ENCODE measurements at regions not wholly inside any gene's neighbourhood (a gene's known extent, or its start where the extent isn't known, plus 50 kb on each side); places are given as distances from the start of the nearest gene placed in this dataset.

GRCh38 chr9:106052735-106053134 lies 358.4 kb downstream of the TMEM38B start:
- TF ChIP-seq TAF1 (IDR thresholded peaks at IDR 0.05; ENCODE audit: borderline replicate concordance, insufficient read depth, low read length): no peak
- TF ChIP-seq FOXP2 (optimal IDR thresholded peaks at IDR 0.05; ENCODE audit: borderline replicate concordance, extremely low read depth, extremely low read length, insufficient read depth): no peak
- no peak for TF ChIP-seq POLR2AphosphoS5 (IDR thresholded peaks at IDR 0.05; ENCODE audit: low read depth, low read length)
- TF ChIP-seq, protein P1, sequence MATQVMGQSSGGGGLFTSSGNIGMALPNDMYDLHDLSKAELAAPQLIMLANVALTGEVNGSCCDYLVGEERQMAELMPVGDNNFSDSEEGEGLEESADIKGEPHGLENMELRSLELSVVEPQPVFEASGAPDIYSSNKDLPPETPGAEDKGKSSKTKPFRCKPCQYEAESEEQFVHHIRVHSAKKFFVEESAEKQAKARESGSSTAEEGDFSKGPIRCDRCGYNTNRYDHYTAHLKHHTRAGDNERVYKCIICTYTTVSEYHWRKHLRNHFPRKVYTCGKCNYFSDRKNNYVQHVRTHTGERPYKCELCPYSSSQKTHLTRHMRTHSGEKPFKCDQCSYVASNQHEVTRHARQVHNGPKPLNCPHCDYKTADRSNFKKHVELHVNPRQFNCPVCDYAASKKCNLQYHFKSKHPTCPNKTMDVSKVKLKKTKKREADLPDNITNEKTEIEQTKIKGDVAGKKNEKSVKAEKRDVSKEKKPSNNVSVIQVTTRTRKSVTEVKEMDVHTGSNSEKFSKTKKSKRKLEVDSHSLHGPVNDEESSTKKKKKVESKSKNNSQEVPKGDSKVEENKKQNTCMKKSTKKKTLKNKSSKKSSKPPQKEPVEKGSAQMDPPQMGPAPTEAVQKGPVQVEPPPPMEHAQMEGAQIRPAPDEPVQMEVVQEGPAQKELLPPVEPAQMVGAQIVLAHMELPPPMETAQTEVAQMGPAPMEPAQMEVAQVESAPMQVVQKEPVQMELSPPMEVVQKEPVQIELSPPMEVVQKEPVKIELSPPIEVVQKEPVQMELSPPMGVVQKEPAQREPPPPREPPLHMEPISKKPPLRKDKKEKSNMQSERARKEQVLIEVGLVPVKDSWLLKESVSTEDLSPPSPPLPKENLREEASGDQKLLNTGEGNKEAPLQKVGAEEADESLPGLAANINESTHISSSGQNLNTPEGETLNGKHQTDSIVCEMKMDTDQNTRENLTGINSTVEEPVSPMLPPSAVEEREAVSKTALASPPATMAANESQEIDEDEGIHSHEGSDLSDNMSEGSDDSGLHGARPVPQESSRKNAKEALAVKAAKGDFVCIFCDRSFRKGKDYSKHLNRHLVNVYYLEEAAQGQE (IDR thresholded peaks at IDR 0.05; ENCODE audit: insufficient read depth in 1 of 2, low read depth in 2 of 2, low read length in 2 of 2): no peak

Data from PFSK-1 (cell line).